ENCODE measurements at regions not wholly inside any gene's neighbourhood (a gene's known extent, or its start where the extent isn't known, plus 50 kb on each side); places are given as distances from the start of the nearest gene placed in this dataset.
"Not testable (repeated sequence)": the region's sequence is repeated elsewhere in the genome, so short reads cannot be mapped to it uniquely, and the experiment has no call there.

DNA sequence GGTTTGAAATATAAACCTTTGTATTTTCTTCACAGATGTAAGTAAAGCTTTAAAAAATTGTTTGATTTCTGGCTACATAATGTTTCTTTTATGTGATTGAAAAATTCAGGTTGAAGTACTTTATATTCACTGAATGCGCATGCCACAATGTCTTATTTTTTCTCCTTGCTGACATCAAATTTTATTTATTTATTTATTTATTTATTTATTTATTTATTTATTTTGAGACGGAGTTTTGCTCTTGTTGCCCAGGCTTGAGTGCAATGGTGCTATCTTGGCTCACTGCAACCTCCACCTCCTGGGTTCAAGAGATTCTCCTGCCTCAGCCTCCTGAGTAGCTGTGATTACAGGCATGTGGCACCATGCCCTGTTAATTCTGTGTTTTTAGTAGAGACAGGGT lies 2296.5 kb upstream of the PCDH20 start:
- TF ChIP-seq, protein P1, sequence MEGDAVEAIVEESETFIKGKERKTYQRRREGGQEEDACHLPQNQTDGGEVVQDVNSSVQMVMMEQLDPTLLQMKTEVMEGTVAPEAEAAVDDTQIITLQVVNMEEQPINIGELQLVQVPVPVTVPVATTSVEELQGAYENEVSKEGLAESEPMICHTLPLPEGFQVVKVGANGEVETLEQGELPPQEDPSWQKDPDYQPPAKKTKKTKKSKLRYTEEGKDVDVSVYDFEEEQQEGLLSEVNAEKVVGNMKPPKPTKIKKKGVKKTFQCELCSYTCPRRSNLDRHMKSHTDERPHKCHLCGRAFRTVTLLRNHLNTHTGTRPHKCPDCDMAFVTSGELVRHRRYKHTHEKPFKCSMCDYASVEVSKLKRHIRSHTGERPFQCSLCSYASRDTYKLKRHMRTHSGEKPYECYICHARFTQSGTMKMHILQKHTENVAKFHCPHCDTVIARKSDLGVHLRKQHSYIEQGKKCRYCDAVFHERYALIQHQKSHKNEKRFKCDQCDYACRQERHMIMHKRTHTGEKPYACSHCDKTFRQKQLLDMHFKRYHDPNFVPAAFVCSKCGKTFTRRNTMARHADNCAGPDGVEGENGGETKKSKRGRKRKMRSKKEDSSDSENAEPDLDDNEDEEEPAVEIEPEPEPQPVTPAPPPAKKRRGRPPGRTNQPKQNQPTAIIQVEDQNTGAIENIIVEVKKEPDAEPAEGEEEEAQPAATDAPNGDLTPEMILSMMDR (IDR thresholded peaks at IDR 0.05) = not testable (repeated sequence)
- TF ChIP-seq POLR2A (IDR thresholded peaks at IDR 0.05) = not testable (repeated sequence)
